ENCODE measurements at regions not wholly inside any gene's neighbourhood (a gene's known extent, or its start where the extent isn't known, plus 50 kb on each side); places are given as distances from the start of the nearest gene placed in this dataset.

DNA sequence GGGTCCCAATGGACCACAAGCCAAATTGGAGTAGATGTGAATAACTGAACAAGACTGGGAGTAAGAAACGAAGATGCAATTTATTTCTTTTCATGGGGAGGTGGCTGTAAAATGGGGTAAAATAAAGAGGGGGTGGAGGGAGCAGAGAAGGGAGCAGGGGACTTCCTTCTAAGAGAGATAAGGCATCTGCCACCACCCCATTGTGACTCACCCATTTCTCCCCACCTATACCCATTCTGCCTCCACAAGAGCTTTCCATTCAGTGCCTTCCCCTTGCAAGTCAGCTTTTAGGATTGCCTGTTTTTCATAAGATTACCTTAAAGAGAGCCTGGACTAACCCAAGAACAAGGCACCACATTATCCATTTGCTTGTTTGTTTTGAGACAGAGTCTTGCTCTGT, 87.1 kb upstream of the PAX2 start:
- TF ChIP-seq EZH2phosphoT487 (IDR thresholded peaks at IDR 0.05; ENCODE audit: borderline replicate concordance) (no peak), POLR2A (IDR thresholded peaks at IDR 0.05; ENCODE audit: borderline replicate concordance, extremely low read depth, insufficient read depth, insufficient read length) (no peak), JUND (IDR thresholded peaks at IDR 0.05) (no peak), EZH2 (IDR thresholded peaks at IDR 0.05) (no peak)
- TF ChIP-seq, protein P1, sequence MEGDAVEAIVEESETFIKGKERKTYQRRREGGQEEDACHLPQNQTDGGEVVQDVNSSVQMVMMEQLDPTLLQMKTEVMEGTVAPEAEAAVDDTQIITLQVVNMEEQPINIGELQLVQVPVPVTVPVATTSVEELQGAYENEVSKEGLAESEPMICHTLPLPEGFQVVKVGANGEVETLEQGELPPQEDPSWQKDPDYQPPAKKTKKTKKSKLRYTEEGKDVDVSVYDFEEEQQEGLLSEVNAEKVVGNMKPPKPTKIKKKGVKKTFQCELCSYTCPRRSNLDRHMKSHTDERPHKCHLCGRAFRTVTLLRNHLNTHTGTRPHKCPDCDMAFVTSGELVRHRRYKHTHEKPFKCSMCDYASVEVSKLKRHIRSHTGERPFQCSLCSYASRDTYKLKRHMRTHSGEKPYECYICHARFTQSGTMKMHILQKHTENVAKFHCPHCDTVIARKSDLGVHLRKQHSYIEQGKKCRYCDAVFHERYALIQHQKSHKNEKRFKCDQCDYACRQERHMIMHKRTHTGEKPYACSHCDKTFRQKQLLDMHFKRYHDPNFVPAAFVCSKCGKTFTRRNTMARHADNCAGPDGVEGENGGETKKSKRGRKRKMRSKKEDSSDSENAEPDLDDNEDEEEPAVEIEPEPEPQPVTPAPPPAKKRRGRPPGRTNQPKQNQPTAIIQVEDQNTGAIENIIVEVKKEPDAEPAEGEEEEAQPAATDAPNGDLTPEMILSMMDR (IDR thresholded peaks at IDR 0.05 in 2 of 3, conservative IDR thresholded peaks at IDR 0.05 in 1 of 3; ENCODE audit: borderline replicate concordance in 1 of 3, insufficient read depth in 1 of 3, low read depth in 2 of 3, low read length in 2 of 3) = no peak

Measured in HCT116 (cell line).